Bronchial epithelial cell (primary cell): ENCODE measurements at regions not wholly inside any gene's neighbourhood (a gene's known extent, or its start where the extent isn't known, plus 50 kb on each side); places are given as distances from the start of the nearest gene placed in this dataset.

Experiments
- DNase-seq: peaks from one replicate; pipeline ENCODE4 v3.0.0-alpha.2; 2010; ENCODE audit warnings: low read depth
- FAIRE-seq: peaks from 2 replicates; lab custom pipeline; 2011; peaks lifted over from hg19 to GRCh38; lab: Jason Lieb, UNC
- H3K27me3 ChIP-seq: 2 replicates; pipeline ENCODE4 v1.5.1; 2011; ENCODE audit warnings: low read length; ENCODE audit not compliant: control insufficient read depth, insufficient read depth
- H3K36me3 ChIP-seq: 2 replicates; pipeline ENCODE4 v1.5.1; 2011; ENCODE audit warnings: low read length; ENCODE audit not compliant: control insufficient read depth, insufficient read depth
- H3K4me3 ChIP-seq: 2 replicates; pipeline ENCODE4 v1.5.1; 2011; ENCODE audit warnings: mild to moderate bottlenecking, low read depth, low read length, control low read depth
- CTCF ChIP-seq: IDR thresholded peaks from 2 replicates; pipeline ENCODE4 v1.5.1; 2011; ENCODE audit warnings: mild to moderate bottlenecking, moderate library complexity, low read length, control low read depth, inconsistent platforms; ENCODE audit not compliant: insufficient read depth, severe bottlenecking

GRCh38 chr7:94061326-94061725 lies 57.2 kb upstream of the BET1 start:
- TF ChIP-seq CTCF: no peak
- Histone ChIP-seq H3K4me3 (no peak overlapping the region), H3K27me3 (no peaks in the 10 kb centered on the region), H3K36me3 (no peaks in the 10 kb centered on the region)
- no peak for FAIRE-seq
- DNase-seq: no peak

GRCh38 chr7:94062372-94062771 lies 58.2 kb upstream of the BET1 start:
- no peak for TF ChIP-seq CTCF
- no peak for DNase-seq
- Histone ChIP-seq H3K27me3 (no peaks in the 10 kb centered on the region), H3K36me3 (no peaks in the 10 kb centered on the region), H3K4me3 (no peak overlapping the region)
- FAIRE-seq: no peak

- no peak for FAIRE-seq
- H3K27me3 ChIP-seq: no peaks in the 10 kb centered on the region
- H3K36me3 ChIP-seq: no peaks in the 10 kb centered on the region
- no peak for TF ChIP-seq CTCF
- DNase-seq: peak; percentile 46
- H3K4me3 ChIP-seq: no peak overlapping the region
These were observed 60.5 kb upstream of the BET1 start for GRCh38 chr7:94064541-94065191.

GRCh38 chr7:94067047-94067446 lies 62.9 kb upstream of the BET1 start:
- DNase-seq (peak; percentile 96), FAIRE-seq (peak; percentile 13)

GRCh38 chr7:94067506-94067905 lies 63.4 kb upstream of the BET1 start:
- no peak for TF ChIP-seq CTCF
- DNase-seq (peak; percentile 53), FAIRE-seq (no peak)
- Histone ChIP-seq H3K27me3 (no peaks in the 10 kb centered on the region), H3K4me3 (no peak overlapping the region), H3K36me3 (no peaks in the 10 kb centered on the region)

More at GRCh38 chr7:94067047-94067446, 62.9 kb upstream of the BET1 start:
- no peak overlapping the region for H3K4me3 ChIP-seq
- no peaks in the 10 kb centered on the region for H3K36me3 ChIP-seq
- H3K27me3 ChIP-seq: no peaks in the 10 kb centered on the region
- TF ChIP-seq CTCF: no peak

- Histone ChIP-seq H3K27me3 (no peaks in the 10 kb centered on the region), H3K4me3 (no peak overlapping the region), H3K36me3 (no peaks in the 10 kb centered on the region)
- peak; percentile 23 for DNase-seq
- no peak for FAIRE-seq
- TF ChIP-seq CTCF: no peak
These were observed 65.1 kb upstream of the BET1 start for GRCh38 chr7:94069162-94069739.
